ENCODE measurements at regions not wholly inside any gene's neighbourhood (a gene's known extent, or its start where the extent isn't known, plus 50 kb on each side); places are given as distances from the start of the nearest gene placed in this dataset.
"Not testable (repeated sequence)": the region's sequence is repeated elsewhere in the genome, so short reads cannot be mapped to it uniquely, and the experiment has no call there.

DNA sequence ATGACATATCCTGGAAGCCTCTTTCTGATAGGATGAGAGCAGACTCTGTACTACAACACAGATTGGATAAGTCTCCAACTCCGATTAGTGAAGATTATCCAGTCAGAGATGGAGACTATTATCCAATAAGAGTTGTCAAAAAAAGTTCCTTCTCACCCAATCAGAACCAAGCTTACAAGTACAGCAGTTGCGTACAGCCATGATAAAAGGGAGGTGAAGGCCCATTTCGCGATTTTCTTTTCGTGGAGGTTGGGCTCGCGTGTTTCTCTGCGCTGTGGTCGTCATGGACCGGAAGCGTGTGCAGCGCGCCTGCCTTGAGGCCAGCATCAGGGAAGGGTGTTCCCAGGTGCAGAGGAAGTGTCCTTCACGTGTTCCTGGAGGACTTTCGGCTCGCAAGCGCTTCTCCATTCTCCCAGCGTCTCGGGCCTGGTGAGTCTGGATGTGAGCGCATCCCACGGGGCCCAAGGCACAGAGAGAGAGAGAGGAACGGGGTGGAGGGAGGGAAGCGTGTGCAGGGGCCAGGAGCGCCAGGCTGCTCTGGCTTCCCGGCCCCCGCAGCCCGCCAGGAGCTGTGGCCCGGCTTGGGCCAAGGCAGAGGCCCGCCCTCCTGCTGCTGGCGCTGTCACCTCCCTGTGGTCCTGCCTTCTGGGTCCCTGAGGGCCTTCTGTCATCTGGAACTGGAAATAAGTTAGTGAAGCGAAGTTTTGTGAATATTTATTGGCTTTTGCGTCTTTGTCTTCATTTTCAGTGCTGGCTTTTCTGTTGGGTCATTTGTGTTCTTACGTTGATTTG is 53.9 kb downstream of the CDRT15L2 start:
- not testable (repeated sequence) for DNase-seq

DNA sequence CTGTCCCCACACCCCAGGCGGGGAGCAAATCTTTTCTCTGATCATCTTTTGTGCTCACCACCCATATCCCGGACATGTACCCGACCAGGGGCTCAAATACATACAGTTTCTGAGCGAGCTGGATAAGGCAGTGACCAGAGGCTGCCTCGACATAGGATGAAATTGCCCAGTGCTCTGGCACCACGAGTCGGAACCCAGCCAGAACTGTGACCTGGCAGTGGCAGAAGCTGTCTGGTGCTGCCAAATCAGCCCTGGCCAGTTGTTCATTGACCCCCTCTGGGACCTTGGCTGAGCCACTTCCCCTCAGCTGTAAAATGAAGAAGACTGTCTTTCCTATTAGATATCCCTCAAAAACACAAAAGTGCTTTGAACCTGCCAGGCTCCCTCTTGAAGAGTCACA is 60.6 kb downstream of the CDRT15L2 start:
- not testable (repeated sequence) for DNase-seq

DNA sequence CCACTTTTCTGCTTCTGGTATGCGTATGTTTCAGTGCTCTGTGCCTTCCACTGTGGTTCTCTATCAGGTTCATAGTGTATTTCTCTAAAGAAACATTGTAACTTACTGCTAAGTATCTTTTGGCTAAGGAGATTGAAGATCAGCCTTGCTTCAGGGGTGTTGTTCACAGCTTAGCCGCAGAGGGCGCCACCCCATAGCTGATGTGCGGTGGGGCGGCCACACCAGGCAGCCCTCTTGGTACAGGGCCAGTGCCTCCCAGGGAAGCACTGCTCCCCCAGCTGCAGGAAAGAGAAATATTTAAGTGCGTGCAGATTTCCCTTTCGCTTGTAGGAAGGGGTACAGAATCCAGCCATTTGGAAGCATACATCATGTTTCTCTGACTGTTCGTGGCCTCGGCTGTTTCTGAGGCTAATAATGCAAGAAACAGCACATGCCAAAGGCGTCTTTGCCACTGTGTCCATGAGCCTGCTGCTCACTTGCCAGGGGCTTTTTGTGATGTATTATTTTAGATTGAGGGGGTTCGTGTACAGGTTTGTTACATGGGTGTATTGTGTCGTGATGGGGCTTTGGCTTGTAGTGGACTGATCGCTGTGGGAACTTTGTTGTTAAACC is 67.2 kb downstream of the CDRT15L2 start:
- not testable (repeated sequence) for DNase-seq

DNA sequence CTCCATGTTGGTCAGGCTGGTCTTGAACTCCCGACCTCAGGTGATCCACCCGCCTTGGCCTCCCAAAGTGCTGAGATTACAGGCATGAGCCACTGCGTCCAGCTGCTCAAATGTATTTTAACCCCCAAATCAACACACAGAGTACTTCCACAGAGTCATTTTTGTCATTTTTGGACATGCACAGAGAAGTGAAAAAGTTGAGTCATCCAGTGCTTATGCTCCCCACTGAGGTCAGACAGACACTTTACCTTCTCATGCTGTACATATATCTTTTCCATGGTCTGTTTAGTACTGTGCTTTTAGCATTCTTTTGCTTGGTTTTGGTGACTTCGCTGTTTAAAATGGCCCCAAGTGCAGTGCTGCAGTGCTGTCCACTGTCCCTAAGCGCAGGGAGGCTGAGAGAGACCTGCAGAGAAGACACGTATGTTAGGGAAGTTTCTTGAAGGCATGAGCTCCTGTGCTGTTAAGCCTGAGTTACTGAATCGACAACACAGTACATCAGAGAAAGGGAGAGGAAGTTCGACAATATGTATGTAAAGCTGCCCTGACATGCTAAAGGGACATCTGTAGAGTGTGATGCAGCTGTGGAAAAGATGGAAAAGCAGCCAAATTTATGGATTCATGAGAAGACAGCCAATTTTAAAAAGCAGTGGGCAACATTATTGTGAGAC is 69.7 kb downstream of the CDRT15L2 start:
- DNase-seq: not testable (repeated sequence)

DNA sequence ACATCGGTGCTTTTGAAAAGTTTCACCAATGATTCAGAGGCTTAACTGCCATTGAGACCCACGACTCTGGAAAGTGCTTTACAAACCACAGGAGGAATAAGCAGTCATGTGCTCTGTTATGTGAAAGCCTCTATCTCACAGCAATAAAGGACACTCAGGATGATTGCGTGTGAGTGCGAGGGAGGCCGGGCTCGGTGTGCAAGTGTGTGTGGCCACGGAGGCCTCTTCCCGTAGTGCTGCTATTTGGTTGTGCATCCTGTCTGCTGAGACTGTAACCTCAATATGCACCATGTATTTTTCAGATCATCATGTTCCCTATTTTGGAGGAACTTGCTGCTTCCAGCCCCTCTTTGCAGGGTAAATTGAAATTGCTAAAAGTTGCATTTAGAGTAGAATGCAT is 71.5 kb downstream of the CDRT15L2 start:
- DNase-seq: not testable (repeated sequence)

DNA sequence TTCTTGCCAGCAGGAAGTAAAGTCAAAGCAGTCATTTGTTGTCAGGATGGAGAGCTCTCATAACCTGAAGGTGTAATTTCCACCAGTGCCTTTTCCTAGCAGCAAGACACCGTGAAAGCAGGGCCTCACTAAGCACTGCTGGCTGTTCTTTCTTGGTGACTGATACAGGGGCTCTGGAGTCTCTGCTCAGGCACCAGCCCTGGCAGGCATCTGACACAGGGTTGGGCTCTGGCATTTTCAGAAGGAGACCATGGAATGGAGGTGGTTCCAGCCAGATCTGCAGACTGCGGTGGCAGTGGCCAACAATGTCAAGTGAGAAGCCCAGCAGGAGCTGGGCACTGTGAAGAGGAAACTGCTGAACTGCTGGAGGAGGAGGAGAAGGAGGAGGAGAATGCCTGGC is 72.2 kb downstream of the CDRT15L2 start:
- not testable (repeated sequence) for DNase-seq

DNA sequence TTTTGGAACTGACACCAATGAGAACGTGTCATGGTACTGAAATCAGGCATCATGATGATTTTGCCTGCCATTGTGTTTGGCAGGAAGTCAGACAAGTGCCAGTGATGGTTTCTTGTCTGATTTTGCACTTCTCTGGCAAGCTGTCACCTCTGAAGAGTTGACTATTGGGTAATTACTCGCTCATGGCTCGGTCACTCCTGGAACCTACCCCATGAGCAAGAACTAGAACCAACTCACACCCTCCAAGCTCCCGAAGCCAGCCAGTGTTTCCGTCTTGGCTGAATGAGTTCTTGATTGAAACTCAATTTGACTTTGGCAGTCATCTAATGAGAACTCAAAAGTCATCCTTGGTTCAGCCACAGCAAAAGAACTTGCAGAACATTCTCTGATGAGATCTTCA is 73.9 kb downstream of the CDRT15L2 start:
- not testable (repeated sequence) for DNase-seq

DNA sequence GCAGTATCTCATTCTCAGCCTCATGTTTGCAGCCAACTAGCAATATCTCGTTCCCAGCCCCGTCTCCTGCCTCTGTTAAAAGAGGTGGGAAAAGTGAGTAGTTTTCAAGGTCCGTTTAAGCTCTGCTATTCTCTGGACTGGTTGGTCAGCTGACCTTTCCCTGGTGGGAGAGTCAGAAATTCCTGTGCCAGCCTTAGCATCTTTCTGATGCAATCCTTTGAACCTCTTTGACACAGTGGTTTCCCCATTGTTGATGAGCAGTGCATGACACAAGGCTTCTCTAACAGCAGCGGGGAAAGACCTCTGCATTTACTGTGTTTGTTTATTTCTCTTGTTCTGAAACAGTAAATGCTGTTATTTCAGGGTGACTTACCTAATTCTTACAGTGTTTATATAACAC is 74.6 kb downstream of the CDRT15L2 start:
- not testable (repeated sequence) for DNase-seq

DNA sequence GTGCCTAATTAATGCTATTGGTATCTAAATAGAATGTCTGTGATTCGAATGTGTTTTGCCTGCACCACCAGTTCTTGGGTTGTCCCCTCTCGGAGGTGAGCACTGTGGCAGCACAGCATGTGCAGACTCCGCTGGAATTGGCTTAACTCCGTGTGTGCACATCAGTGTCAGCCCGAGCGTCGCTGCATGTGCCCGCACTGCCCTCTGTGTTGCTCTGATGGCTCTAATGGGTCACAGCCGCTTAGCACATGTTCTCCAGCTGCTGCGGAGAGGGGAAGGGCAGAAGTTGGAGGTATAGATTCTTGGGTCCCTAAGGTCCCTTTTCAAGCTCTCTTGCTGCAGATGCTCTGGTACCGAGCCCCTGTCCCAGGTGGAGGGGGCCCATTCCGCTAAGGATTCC is 75.1 kb downstream of the CDRT15L2 start:
- not testable (repeated sequence) for DNase-seq

DNA sequence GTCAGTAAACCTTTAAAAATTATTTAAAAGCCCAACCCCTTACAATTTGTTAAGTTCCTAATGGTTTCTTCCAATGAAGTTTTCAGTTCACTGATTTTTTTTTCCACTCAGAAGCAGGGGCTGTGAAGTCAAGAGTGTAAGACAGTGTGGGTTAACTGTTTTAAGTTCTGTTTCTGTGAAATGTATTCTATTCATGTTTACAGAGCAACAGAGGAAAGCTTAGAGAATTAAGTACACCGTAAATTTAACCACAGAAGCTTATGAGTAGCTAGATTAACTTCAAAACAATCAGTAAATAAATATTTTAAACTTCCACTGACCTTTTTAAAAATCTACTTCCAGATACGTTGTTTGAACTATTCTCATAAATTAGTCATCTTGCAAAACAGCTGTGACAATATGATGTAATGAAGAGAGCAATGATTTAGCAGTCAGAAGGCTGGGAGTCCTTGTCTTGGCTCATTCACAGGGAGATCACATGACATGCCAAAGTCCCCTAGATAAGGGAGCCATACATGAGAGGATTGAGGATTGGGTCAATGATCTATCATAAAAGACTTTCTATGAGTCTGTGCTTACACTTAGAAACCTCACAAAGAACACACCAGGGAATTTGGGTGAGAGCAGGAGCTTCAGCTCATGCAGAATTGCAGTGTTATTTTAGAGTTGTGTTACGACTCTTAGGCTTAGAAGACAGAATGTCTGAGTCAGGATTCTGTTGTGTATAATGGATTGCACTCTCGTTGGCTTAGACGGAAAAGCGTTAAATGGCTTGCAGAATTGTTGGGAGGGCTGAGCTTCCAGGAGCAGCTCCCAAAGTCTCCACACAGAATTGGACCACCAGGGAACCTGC is 85.8 kb downstream of the CDRT15L2 start:
- DNase-seq: not testable (repeated sequence)

DNA sequence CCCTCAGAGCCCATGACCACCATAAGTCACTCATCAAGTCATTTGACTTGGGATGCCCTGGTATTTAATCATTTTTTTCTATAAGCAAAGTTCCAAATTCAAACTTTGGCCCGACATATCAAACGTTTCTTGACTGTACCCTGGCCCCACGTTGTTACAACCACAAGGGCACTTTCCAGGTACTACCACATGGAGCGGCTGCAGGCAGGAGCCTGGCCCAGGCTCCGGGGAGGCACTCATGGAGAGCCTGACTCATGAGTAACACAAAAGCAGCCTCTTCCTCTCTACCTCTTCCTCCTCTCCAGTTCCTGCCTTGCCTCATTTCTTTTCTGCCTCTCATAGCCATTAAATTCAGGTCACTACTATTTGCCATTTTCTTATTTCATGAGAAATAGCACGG is 87.2 kb downstream of the CDRT15L2 start:
- not testable (repeated sequence) for DNase-seq

DNA sequence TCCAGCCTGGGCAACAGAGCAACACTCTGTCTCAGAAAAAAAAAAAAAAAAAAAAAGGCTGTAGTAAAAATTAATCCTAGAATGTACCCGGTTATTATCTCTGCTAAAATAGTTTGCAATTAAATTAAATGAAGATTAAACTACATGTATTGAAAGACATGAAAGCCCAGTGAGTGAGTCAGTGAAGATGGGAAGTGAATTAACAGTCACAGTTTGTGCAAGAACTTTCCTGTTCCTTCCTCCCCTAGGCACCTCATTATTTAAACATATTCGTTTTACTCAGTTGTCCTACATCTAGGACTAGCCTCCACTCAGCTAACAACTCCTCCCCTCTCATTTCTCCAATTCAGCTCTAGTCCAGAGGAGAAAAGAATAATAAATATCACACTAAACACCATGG is 88.2 kb downstream of the CDRT15L2 start:
- DNase-seq: not testable (repeated sequence)

DNA sequence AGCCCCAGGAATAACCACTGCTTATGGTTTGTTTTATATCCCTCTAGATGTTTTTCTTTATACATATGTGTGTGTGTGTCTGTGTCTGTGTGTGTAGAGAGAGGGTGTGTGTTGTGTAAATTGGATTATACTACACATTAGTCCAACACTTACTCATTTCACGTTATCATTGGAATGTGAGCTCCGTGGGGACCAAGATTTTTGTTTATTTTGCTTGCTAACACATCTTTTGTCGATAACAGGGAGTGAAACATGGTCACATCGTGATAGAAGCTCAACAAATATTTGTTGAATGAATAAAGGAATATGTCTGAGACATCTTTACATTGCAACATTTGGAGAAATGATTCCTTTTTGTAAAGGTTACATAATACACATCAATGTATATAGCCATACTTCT is 88.8 kb downstream of the CDRT15L2 start:
- not testable (repeated sequence) for DNase-seq

DNA sequence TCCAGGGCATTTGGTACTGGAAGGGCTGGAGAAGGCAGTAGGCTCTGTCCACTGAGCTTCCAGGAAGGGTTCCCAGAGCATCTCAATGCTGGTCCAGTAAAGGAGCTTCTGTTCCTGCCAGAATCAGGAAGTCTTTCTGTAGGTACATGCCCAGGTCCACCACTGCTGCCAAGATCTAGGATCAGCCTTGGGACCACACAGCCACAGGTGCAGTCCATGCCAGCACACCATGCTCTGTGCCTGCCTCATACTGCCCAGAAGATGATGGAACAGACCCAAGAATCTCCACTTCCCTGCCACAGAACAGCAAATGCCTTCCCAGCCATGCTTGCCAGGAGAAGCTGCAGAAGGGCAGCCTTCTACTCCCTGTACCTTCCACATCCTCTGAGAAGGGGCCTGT is 89.3 kb downstream of the CDRT15L2 start:
- not testable (repeated sequence) for DNase-seq

DNA sequence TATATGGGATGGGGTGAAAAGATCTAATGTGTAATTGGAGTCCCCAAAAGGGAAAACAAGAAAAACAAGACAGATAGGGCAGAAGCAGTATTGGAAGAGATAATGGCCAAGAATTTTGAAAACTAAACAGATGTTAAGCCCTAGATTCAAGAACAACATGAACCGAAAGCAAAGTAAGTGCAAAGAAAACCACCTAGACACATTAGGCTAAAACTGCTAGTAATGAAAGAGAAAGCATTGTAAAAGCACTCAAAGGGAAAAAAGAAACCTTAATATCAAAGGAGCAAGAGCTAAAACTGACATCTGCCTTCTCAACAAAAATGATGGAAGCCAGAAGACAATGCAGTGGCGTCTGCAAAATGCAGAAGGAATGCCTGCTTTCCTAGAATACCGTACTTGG is 91.0 kb downstream of the CDRT15L2 start:
- DNase-seq: not testable (repeated sequence)

DNA sequence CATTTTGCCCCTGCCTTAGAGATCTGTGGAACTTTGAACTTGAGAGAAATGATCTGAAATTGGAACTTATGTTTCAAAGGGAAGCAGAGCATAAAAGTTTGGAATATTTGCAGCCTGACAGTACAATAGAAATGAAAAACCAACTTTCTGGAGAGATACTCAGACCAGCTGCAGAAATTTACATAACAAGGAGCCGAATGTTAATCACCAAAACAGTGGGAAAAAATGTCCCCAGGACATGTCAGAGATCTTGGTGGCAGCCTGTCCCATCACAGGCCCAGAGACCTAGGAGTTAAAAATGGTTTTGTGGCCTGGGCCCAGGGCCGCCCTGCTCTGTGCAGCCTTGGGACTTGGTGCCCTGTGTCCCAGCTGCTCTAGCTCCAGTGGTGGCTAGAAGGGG is 94.8 kb downstream of the CDRT15L2 start:
- DNase-seq: not testable (repeated sequence)

DNA sequence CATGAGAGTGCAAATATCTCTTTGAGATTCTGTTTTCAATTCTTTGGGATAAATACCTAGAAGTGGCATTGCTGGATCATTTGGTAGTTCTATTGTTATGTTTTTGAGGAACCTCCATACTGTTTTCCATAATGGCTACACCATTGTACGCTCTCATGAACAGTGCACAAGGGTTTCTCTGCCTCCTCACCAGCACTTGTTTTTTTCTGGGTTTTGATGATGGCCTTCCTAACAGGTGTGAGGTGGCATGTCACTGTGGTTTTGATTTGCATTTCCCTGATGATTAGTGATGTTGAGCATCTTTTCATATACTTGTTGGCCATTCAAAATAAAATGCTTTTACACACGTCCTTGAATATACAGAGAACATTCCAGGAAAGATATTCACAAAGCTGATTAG is 96.2 kb downstream of the CDRT15L2 start:
- DNase-seq: not testable (repeated sequence)

DNA sequence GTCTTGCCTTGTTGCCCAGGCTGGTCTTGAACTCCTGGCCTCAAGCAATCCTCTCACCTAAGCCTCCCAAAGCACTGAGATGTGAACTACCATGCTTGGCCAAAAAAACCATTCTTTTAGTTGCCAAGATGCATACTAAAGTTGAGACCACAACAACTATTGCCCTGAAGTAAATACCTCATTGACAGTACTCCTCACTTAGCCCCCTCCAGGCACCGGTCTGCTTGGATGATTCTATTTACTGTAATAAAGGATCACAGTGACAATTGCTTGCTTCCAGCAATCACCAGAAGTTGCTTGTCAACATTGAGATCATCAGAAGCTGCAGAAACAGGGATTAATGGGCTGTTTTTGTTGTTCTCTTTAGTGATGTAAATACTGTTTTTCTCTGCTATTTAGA is 97.1 kb downstream of the CDRT15L2 start:
- DNase-seq: not testable (repeated sequence)

DNA sequence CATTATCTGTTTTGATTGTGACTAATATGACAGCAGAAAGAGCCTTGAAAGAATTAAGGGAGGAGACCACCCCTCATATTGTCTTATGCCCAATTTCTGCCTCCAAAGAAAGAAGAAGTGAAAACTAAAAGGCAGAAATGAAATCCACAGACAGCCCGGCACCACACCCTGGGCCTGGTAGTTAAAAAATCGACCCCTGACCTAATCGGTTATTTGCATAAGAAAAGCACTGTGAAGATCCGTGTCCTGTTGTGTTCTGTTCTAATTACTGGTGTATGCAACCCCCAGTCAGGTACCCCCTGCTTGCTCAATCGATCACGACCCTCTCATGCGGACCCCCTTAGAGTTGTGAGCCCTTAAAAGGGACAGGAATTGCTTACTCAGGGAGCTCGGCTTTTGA is 97.9 kb downstream of the CDRT15L2 start:
- not testable (repeated sequence) for DNase-seq

DNA sequence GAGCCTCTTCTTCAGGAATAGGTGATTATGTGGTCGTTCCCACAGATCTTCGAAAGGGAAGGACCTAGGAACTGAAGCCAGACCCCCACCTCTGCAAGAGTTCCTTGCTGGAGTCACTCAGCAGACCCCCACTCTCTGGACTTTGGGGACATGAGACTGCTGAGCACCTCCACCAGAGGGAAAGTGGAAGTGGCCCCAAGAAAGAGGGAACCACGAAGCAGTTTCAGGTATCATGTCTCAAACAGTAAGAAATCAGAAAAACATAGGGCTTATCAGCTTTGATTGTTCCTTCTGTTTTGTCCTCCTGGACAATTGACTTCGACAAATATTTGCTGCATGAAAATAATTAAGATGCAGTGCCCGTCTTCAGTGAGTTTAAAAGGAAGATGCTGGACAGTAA is 98.9 kb downstream of the CDRT15L2 start:
- DNase-seq: not testable (repeated sequence)

DNA sequence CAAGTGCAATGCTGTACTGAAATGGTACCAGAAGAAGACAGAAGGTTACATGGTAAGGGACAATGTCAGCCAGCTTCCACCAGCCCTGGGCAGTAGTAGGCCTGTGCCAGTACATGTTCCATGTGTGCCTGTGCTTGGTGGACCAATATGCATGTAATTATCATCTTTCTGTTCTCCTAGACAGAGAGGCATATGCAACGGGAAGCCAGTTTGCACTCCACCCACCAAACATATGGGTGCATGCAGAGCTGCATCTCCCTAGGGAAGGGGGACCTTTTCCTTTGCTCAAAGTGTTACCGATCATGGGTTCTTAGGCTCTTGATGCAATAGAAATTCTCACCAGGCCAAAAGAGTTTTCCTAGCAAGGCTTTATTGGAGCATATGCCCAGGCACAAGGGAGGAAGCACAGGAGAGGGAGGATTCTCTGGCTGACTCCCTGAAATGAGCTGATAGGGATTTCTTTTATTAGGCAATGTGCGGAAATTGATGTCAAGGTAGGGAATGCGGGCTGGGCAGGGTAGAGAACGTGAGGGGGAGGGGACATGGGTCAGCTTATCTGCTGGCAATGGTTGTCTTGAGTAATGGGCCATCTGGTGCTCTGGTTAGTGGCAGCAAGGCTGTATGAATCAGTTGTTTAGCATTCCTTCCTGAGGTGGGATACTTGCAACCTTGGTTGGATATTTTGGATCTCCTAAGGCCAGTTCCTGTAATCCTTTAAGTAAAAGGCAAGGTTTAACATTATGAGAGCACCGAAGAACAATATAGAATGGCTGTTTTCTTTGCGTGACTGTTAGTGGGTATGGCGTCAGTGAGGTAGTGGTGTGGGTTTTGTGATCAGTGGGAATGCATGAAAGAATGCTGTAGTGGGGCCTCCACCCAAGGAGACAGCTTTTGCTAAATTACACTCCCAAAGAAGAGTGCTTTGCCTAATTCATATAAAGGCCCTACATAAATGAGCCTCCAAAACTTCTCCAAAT is 102.5 kb downstream of the CDRT15L2 start:
- not testable (repeated sequence) for DNase-seq
